HFF-Myc (cell line): ENCODE measurements at regions not wholly inside any gene's neighbourhood (a gene's known extent, or its start where the extent isn't known, plus 50 kb on each side); places are given as distances from the start of the nearest gene placed in this dataset.

Experiments
- DNase-seq: peaks from one replicate; pipeline ENCODE4 v3.0.0-alpha.2; 2011; ENCODE audit warnings: low read depth; ENCODE audit errors: extremely low read depth
- H3K4me3 ChIP-seq: replicated peaks from 2 replicates; pipeline ENCODE4 v1.5.1; 2011; ENCODE audit warnings: low read depth, mild to moderate bottlenecking, control low read depth, low read length
- CTCF ChIP-seq: IDR thresholded peaks from 2 replicates; pipeline ENCODE4 v1.5.1; 2012; ENCODE audit warnings: mild to moderate bottlenecking, low read depth, low read length, control low read depth; ENCODE audit errors: missing control alignments

GRCh38 chr9:90447773-90448172, 194.9 kb downstream of the DIRAS2 start:
- H3K4me3 ChIP-seq = no peak overlapping the region
- DNase-seq = no peak
- no peak for TF ChIP-seq CTCF

- no peak for TF ChIP-seq CTCF
- DNase-seq = no peak
- no peak overlapping the region for H3K4me3 ChIP-seq
These were observed 193.3 kb downstream of the DIRAS2 start for GRCh38 chr9:90449213-90449925.

- no peak for DNase-seq
- TF ChIP-seq CTCF = no peak
- H3K4me3 ChIP-seq = no peak overlapping the region
These were observed 190.8 kb downstream of the DIRAS2 start for GRCh38 chr9:90451804-90452203.

GRCh38 chr9:90455316-90455715, 187.3 kb downstream of the DIRAS2 start:
- H3K4me3 ChIP-seq = no peak overlapping the region
- DNase-seq = no peak
- TF ChIP-seq CTCF = no peak

- TF ChIP-seq CTCF = no peak
- DNase-seq = no peak
These were observed 185.0 kb downstream of the DIRAS2 start for GRCh38 chr9:90457386-90458190.

GRCh38 chr9:90458485-90458884, 184.1 kb downstream of the DIRAS2 start:
- H3K4me3 ChIP-seq = no peak overlapping the region
- no peak for DNase-seq
- TF ChIP-seq CTCF = no peak

More at GRCh38 chr9:90457386-90458190, 185.0 kb downstream of the DIRAS2 start:
- H3K4me3 ChIP-seq = no peak overlapping the region
